ENCODE measurements at regions not wholly inside any gene's neighbourhood (a gene's known extent, or its start where the extent isn't known, plus 50 kb on each side); places are given as distances from the start of the nearest gene placed in this dataset.

DNA sequence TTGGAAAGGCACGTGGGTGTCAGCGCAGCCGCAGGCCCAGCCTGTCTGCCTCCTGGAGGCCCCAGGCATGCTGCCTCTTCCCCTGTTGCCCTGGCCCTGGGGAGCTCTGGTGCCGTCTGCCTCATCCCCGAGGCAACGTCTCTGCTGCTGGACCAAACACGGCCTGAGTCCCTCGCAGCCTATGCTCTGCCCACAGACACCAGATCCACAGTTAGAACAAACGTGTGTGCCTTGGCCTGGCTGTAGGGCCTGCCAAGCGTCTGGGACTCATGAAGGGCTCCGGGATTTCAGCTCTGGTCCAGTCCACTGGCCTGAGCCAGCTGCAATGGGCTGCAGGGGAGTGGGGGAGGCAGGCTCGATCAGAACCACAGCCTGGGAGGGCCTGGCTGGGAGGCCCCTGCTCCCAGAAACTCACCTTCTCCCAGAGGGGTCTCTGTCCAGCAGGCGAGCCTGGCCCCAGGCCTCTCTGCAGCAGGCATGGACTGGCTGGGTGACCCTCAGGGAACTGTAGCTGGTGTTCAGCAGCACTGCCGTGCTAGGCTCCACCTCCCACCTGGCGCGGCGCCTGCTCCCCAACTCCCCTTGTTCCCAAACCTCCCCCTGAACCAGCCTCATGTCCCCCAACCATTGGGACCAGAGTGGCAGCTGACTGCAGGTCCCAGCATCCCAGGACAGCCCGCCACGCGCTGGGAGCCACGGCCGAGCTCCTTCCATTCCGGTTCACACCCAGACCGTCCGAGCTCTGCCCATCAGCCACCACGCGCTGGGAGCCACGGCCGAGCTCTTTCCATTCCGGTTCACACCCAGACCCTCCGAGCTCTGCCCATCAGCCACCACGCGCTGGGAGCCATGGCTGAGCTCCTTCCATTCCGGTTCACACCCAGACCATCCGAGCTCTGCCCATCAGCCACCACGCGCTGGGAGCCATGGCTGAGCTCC is 197.0 kb downstream of the DLL1 start:
- TF ChIP-seq CREB1 (CRISPR knock-in tag; IDR thresholded peaks at IDR 0.05; ENCODE audit: low read depth) (no peak), STAT1 (IDR thresholded peaks at IDR 0.05; ENCODE audit: unreplicated experiment) (no peak), ZNF114 (CRISPR knock-in tag; IDR thresholded peaks at IDR 0.05) (no peak), EZH2 (IDR thresholded peaks at IDR 0.05; ENCODE audit: low read depth, unreplicated experiment) (no peak), ZNF331 (CRISPR knock-in tag; IDR thresholded peaks at IDR 0.05; ENCODE audit: low read depth) (no peak), JUNB (IDR thresholded peaks at IDR 0.05; ENCODE audit: unreplicated experiment) (no peak), EZH2phosphoT487 (IDR thresholded peaks at IDR 0.05; ENCODE audit: unreplicated experiment) (no peak), NANOG (IDR thresholded peaks at IDR 0.05; ENCODE audit: borderline replicate concordance) (no peak), POLR2AphosphoS5 (IDR thresholded peaks at IDR 0.05; ENCODE audit: low read depth) (no peak)
- TF ChIP-seq, protein P1, sequence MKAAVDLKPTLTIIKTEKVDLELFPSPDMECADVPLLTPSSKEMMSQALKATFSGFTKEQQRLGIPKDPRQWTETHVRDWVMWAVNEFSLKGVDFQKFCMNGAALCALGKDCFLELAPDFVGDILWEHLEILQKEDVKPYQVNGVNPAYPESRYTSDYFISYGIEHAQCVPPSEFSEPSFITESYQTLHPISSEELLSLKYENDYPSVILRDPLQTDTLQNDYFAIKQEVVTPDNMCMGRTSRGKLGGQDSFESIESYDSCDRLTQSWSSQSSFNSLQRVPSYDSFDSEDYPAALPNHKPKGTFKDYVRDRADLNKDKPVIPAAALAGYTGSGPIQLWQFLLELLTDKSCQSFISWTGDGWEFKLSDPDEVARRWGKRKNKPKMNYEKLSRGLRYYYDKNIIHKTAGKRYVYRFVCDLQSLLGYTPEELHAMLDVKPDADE (IDR thresholded peaks at IDR 0.05), result no peak
- TF ChIP-seq, protein P2, sequence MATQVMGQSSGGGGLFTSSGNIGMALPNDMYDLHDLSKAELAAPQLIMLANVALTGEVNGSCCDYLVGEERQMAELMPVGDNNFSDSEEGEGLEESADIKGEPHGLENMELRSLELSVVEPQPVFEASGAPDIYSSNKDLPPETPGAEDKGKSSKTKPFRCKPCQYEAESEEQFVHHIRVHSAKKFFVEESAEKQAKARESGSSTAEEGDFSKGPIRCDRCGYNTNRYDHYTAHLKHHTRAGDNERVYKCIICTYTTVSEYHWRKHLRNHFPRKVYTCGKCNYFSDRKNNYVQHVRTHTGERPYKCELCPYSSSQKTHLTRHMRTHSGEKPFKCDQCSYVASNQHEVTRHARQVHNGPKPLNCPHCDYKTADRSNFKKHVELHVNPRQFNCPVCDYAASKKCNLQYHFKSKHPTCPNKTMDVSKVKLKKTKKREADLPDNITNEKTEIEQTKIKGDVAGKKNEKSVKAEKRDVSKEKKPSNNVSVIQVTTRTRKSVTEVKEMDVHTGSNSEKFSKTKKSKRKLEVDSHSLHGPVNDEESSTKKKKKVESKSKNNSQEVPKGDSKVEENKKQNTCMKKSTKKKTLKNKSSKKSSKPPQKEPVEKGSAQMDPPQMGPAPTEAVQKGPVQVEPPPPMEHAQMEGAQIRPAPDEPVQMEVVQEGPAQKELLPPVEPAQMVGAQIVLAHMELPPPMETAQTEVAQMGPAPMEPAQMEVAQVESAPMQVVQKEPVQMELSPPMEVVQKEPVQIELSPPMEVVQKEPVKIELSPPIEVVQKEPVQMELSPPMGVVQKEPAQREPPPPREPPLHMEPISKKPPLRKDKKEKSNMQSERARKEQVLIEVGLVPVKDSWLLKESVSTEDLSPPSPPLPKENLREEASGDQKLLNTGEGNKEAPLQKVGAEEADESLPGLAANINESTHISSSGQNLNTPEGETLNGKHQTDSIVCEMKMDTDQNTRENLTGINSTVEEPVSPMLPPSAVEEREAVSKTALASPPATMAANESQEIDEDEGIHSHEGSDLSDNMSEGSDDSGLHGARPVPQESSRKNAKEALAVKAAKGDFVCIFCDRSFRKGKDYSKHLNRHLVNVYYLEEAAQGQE (IDR thresholded peaks at IDR 0.05; ENCODE audit: unreplicated experiment), result no peak
- TF ChIP-seq, protein P3, sequence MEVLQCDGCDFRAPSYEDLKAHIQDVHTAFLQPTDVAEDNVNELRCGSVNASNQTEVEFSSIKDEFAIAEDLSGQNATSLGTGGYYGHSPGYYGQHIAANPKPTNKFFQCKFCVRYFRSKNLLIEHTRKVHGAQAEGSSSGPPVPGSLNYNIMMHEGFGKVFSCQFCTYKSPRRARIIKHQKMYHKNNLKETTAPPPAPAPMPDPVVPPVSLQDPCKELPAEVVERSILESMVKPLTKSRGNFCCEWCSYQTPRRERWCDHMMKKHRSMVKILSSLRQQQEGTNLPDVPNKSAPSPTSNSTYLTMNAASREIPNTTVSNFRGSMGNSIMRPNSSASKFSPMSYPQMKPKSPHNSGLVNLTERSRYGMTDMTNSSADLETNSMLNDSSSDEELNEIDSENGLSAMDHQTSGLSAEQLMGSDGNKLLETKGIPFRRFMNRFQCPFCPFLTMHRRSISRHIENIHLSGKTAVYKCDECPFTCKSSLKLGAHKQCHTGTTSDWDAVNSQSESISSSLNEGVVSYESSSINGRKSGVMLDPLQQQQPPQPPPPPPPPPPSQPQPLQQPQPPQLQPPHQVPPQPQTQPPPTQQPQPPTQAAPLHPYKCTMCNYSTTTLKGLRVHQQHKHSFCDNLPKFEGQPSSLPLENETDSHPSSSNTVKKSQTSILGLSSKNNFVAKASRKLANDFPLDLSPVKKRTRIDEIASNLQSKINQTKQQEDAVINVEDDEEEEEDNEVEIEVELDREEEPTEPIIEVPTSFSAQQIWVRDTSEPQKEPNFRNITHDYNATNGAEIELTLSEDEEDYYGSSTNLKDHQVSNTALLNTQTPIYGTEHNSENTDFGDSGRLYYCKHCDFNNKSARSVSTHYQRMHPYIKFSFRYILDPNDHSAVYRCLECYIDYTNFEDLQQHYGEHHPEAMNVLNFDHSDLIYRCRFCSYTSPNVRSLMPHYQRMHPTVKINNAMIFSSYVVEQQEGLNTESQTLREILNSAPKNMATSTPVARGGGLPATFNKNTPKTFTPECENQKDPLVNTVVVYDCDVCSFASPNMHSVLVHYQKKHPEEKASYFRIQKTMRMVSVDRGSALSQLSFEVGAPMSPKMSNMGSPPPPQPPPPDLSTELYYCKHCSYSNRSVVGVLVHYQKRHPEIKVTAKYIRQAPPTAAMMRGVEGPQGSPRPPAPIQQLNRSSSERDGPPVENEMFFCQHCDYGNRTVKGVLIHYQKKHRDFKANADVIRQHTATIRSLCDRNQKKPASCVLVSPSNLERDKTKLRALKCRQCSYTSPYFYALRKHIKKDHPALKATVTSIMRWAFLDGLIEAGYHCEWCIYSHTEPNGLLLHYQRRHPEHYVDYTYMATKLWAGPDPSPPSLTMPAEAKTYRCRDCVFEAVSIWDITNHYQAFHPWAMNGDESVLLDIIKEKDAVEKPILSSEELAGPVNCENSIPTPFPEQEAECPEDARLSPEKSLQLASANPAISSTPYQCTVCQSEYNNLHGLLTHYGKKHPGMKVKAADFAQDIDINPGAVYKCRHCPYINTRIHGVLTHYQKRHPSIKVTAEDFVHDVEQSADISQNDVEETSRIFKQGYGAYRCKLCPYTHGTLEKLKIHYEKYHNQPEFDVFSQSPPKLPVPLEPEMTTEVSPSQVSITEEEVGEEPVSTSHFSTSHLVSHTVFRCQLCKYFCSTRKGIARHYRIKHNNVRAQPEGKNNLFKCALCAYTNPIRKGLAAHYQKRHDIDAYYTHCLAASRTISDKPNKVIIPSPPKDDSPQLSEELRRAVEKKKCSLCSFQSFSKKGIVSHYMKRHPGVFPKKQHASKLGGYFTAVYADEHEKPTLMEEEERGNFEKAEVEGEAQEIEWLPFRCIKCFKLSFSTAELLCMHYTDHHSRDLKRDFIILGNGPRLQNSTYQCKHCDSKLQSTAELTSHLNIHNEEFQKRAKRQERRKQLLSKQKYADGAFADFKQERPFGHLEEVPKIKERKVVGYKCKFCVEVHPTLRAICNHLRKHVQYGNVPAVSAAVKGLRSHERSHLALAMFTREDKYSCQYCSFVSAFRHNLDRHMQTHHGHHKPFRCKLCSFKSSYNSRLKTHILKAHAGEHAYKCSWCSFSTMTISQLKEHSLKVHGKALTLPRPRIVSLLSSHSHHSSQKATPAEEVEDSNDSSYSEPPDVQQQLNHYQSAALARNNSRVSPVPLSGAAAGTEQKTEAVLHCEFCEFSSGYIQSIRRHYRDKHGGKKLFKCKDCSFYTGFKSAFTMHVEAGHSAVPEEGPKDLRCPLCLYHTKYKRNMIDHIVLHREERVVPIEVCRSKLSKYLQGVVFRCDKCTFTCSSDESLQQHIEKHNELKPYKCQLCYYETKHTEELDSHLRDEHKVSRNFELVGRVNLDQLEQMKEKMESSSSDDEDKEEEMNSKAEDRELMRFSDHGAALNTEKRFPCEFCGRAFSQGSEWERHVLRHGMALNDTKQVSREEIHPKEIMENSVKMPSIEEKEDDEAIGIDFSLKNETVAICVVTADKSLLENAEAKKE (CRISPR knock-in tag; IDR thresholded peaks at IDR 0.05), result no peak
- TF ChIP-seq, protein P4, sequence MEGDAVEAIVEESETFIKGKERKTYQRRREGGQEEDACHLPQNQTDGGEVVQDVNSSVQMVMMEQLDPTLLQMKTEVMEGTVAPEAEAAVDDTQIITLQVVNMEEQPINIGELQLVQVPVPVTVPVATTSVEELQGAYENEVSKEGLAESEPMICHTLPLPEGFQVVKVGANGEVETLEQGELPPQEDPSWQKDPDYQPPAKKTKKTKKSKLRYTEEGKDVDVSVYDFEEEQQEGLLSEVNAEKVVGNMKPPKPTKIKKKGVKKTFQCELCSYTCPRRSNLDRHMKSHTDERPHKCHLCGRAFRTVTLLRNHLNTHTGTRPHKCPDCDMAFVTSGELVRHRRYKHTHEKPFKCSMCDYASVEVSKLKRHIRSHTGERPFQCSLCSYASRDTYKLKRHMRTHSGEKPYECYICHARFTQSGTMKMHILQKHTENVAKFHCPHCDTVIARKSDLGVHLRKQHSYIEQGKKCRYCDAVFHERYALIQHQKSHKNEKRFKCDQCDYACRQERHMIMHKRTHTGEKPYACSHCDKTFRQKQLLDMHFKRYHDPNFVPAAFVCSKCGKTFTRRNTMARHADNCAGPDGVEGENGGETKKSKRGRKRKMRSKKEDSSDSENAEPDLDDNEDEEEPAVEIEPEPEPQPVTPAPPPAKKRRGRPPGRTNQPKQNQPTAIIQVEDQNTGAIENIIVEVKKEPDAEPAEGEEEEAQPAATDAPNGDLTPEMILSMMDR (conservative IDR thresholded peaks at IDR 0.05; ENCODE audit: low read depth in 2 of 2), result no peak
- no peaks in the 10 kb centered on the region for H3K79me2 ChIP-seq (replicated peaks; ENCODE audit: insufficient read depth)
- no peaks in the 10 kb centered on the region for H4K20me1 ChIP-seq (replicated peaks; ENCODE audit: insufficient read depth)
- H3K9me3 Mint-ChIP-seq, result no peaks in the 10 kb centered on the region
- H3K4me3 ChIP-seq, result no peak overlapping the region
- no peak overlapping the region for H3K4me3 Mint-ChIP-seq
- H3K9me2 ChIP-seq (ENCODE audit: insufficient read depth), result no peaks in the 10 kb centered on the region
- peaks cover 4% of the 10 kb centered on the region; the same call in 1 of the 3 replicates for H3K4me1 Mint-ChIP-seq
- H3K27ac Mint-ChIP-seq, result no peak overlapping the region
- H3K27me3 Mint-ChIP-seq (ENCODE audit: insufficient read depth, low read depth, poor library complexity), result peaks cover 11% of the 10 kb centered on the region
- no peak overlapping the region for H3K27ac ChIP-seq (ENCODE audit: low read depth)
- no peaks in the 10 kb centered on the region for H3K36me3 ChIP-seq (ENCODE audit: insufficient read depth)
- no peaks in the 10 kb centered on the region for H3K36me3 Mint-ChIP-seq (ENCODE audit: low read depth)
- H2AFZ ChIP-seq, result no peak overlapping the region
- no peaks in the 10 kb centered on the region for H3F3A ChIP-seq (replicated peaks; ENCODE audit: low read depth)
- no peaks in the 10 kb centered on the region for H3K4me1 ChIP-seq (ENCODE audit: insufficient read depth)
- no peak overlapping the region for H3K4me2 ChIP-seq
- H3K27me3 ChIP-seq (ENCODE audit: insufficient read depth), result no peaks in the 10 kb centered on the region
- peak; percentile 18; the same call in 1 of the 3 replicates for ATAC-seq
- no peak for DNase-seq (ENCODE audit: low spot score)

Measured in GM23338 (cell line).